RWPE2 (cell line): ENCODE measurements at regions not wholly inside any gene's neighbourhood (a gene's known extent, or its start where the extent isn't known, plus 50 kb on each side); places are given as distances from the start of the nearest gene placed in this dataset.

Source experiments
- ATAC-seq: fragments of 200-7000 bp; cut with Tn5 transposase; 3 replicates; pipeline ENCODE4 v1.9.1; 2021; ENCODE audit warnings: low read depth
- DNase-seq: peaks from one replicate; pipeline ENCODE4 v3.0.0-alpha.2; 2020; ENCODE audit warnings: low spot score
- H3K27ac ChIP-seq: fragments of 450-650 bp; 2 replicates; pipeline ENCODE4 v1.5.1; 2017; ENCODE audit warnings: mild to moderate bottlenecking; ENCODE audit not compliant: poor library complexity, severe bottlenecking
- H3K27me3 ChIP-seq: fragments of 250-450 bp; sonication (Bioruptor Pico); 2 replicates; pipeline ENCODE4 v1.5.1; 2021; ENCODE audit warnings: mild to moderate bottlenecking, moderate library complexity; ENCODE audit not compliant: insufficient read depth, poor library complexity, severe bottlenecking
- H3K36me3 ChIP-seq: fragments of 250-450 bp; sonication (Bioruptor Pico); 2 replicates; pipeline ENCODE4 v1.5.1; 2020; ENCODE audit warnings: low read depth, mild to moderate bottlenecking, moderate library complexity
- H3K4me1 ChIP-seq: fragments of 250-450 bp; sonication (Bioruptor Pico); 2 replicates; pipeline ENCODE4 v1.5.1; 2021; ENCODE audit warnings: mild to moderate bottlenecking, moderate library complexity; ENCODE audit not compliant: insufficient read depth, poor library complexity, severe bottlenecking
- H3K4me3 ChIP-seq: fragments of 250-450 bp; sonication (Bioruptor Pico); 2 replicates; pipeline ENCODE4 v1.5.1; 2021; ENCODE audit warnings: mild to moderate bottlenecking, moderate library complexity; ENCODE audit not compliant: severe bottlenecking
- H3K9me3 ChIP-seq: fragments of 250-450 bp; sonication (Bioruptor Pico); 2 replicates; pipeline ENCODE4 v1.5.1; 2021; ENCODE audit warnings: mild to moderate bottlenecking, moderate library complexity; ENCODE audit not compliant: severe bottlenecking
- CTCF ChIP-seq: fragments of 450-650 bp; IDR thresholded peaks from one replicate; pipeline ENCODE4 v1.5.1; 2017; ENCODE audit warnings: mild to moderate bottlenecking, moderate library complexity; ENCODE audit not compliant: poor library complexity, severe bottlenecking

GRCh38 chr5:106093134-106093533, 1577.6 kb downstream of the EFNA5 start:
- H3K9me3 ChIP-seq = no peaks in the 10 kb centered on the region
- H3K27ac ChIP-seq = no peak overlapping the region
- ATAC-seq = no peak
- H3K4me3 ChIP-seq = no peak overlapping the region
- H3K27me3 ChIP-seq = peaks cover 5% of the 10 kb centered on the region
- DNase-seq = no peak
- no peak for TF ChIP-seq CTCF
- no peaks in the 10 kb centered on the region for H3K36me3 ChIP-seq
- peaks cover 4% of the 10 kb centered on the region for H3K4me1 ChIP-seq

DNA sequence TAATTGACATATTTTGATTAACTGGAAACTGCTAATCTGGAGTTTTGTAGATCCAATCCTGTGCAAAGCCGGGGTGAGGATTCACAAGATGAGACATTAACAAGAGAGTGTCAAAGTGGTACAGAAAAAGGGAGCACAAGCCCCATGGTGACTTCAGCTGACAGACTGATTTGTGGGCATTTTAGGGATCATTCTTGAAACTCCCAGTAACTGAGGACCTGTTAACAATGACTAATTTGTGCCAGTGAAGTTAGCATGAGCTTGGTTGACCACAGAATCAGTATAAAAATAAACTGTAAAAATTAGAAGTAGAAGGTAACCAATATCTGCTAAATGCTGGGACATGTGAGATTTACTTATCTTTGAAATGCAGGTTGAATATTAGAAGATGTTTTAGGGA, 1578.3 kb downstream of the EFNA5 start:
- H3K36me3 ChIP-seq = no peaks in the 10 kb centered on the region
- peaks cover 4% of the 10 kb centered on the region for H3K4me1 ChIP-seq
- no peak overlapping the region for H3K27ac ChIP-seq
- H3K27me3 ChIP-seq = peaks cover 8% of the 10 kb centered on the region
- no peak for DNase-seq
- no peak for TF ChIP-seq CTCF
- no peaks in the 10 kb centered on the region for H3K9me3 ChIP-seq
- no peak overlapping the region for H3K4me3 ChIP-seq
- ATAC-seq = no peak

GRCh38 chr5:106089073-106089472, 1581.7 kb downstream of the EFNA5 start:
- H3K27me3 ChIP-seq = peaks cover 8% of the 10 kb centered on the region
- no peak for TF ChIP-seq CTCF
- H3K36me3 ChIP-seq = no peaks in the 10 kb centered on the region
- no peaks in the 10 kb centered on the region for H3K9me3 ChIP-seq
- H3K27ac ChIP-seq = no peak overlapping the region
- no peak overlapping the region for H3K4me3 ChIP-seq
- peaks cover 4% of the 10 kb centered on the region for H3K4me1 ChIP-seq
- DNase-seq (no peak), ATAC-seq (no peak)

- TF ChIP-seq CTCF = no peak
- ATAC-seq (no peak), DNase-seq (no peak)
- no peak overlapping the region for H3K27ac ChIP-seq
- H3K27me3 ChIP-seq = peaks cover 8% of the 10 kb centered on the region
- no peaks in the 10 kb centered on the region for H3K9me3 ChIP-seq
- H3K4me1 ChIP-seq = no peaks in the 10 kb centered on the region
- no peak overlapping the region for H3K4me3 ChIP-seq
- no peaks in the 10 kb centered on the region for H3K36me3 ChIP-seq
Measured at GRCh38 chr5:106088462-106088861, 1582.3 kb downstream of the EFNA5 start.

DNA sequence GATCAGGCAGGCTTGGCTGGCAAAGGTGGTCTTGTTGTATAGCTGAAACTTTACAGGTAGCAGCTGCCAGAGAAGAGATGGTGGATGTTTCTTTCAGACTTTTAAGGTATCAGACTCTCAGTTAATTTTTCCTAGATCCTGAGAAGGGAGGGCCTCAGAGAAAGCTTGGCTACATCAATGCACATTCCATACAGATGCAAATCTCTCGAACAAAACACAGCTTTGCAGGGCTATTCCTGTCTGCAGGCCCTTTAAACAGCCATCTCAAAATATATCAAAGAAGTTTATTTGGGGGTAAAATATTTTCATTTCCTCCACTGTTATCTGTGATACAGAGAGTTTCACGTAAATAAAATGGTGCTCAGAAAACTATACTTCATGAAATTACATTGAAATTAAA, 1584.4 kb downstream of the EFNA5 start:
- TF ChIP-seq CTCF = no peak
- Histone ChIP-seq H3K36me3 (no peaks in the 10 kb centered on the region), H3K27me3 (peaks cover 8% of the 10 kb centered on the region), H3K27ac (no peak overlapping the region), H3K4me3 (no peak overlapping the region), H3K4me1 (no peaks in the 10 kb centered on the region), H3K9me3 (no peaks in the 10 kb centered on the region)
- no peak for ATAC-seq
- no peak for DNase-seq
